K562 (cell line): ENCODE measurements at regions not wholly inside any gene's neighbourhood (a gene's known extent, or its start where the extent isn't known, plus 50 kb on each side); places are given as distances from the start of the nearest gene placed in this dataset.

Experiments used
- ATAC-seq: fragments of 200-7000 bp; cut with Tn5 transposase; 3 replicates; pipeline ENCODE4 v1.9.1; 2020; ENCODE audit warnings: moderate library complexity
- BruUV-seq: library from RNA; stranded (reverse); fragments of 400-500 nt; replicated peaks from 2 replicates; lab custom pipeline; 2021; lab: Mats Ljungman, UMichigan
- CTCF ChIA-PET: fragments of 300-600 bp; formaldehyde crosslinking; extraction: SDS; loops from one replicate; lab custom pipeline; 2021; ENCODE audit warnings: low intra/inter-chr PET ratio; lab: Yijun Ruan, JAX
- POLR2A ChIA-PET: fragments of 300-600, 350-650 bp; sonication (Branson Sonifier 250); formaldehyde crosslinking; extraction: SDS; loops from one replicate; lab custom pipeline; 2021; ENCODE audit warnings: antibody characterized with exemption, inconsistent platforms; lab: Yijun Ruan, JAX
- DNase-seq, 4 experiments: peaks; one replicate each; pipeline versions ENCODE4 v3.0.0 to v3.0.0-alpha.2; 2011 to 2018; ENCODE audit warnings: low spot score in 3 of 4, mixed read lengths in 3 of 4; ENCODE audit errors: extremely low read depth in 1 of 4
- FAIRE-seq: peaks from 2 replicates; lab custom pipeline; 2011; peaks lifted over from hg19 to GRCh38; lab: Jason Lieb, UNC
- H2AFZ ChIP-seq: 2 replicates; pipeline ENCODE4 v1.6.0; 2011; ENCODE audit warnings: low read depth, low read length, control low read depth, inconsistent platforms
- H3K27ac ChIP-seq: fragments of 200-600 bp; 3 replicates; pipeline ENCODE4 v1.8.0; 2011; ENCODE audit warnings: low read depth, mild to moderate bottlenecking, control low read depth, inconsistent platforms, low read length, moderate library complexity, mixed read lengths; ENCODE audit errors: extremely low read depth
- H3K27me3 ChIP-seq, 2 experiments: fragments of 300-600 bp in 1 of 2; 2 replicates in 1 of 2; 3 replicates in 1 of 2; pipeline versions ENCODE4 v1.6.0 to v1.8.0; 2011; ENCODE audit warnings: inconsistent platforms in 2 of 2, low read length in 2 of 2, mild to moderate bottlenecking in 1 of 2, mixed read lengths in 1 of 2, moderate library complexity in 1 of 2; ENCODE audit not compliant: control insufficient read depth in 2 of 2, insufficient read depth in 2 of 2
- H3K36me3 ChIP-seq: fragments of 300-600 bp; 3 replicates; pipeline ENCODE4 v1.8.0; 2011; ENCODE audit warnings: mild to moderate bottlenecking, low read length, inconsistent platforms; ENCODE audit not compliant: control insufficient read depth, insufficient read depth
- H3K4me1 ChIP-seq, 2 experiments: fragments of 200-600 bp in 1 of 2; replicated peaks in 1 of 2; 2 replicates in 1 of 2; 3 replicates in 1 of 2; pipeline versions ENCODE4 v1.5.1 to v1.8.0; 2011; ENCODE audit warnings: inconsistent platforms in 2 of 2, low read length in 2 of 2, mild to moderate bottlenecking in 1 of 2, mixed read lengths in 1 of 2, moderate library complexity in 1 of 2; ENCODE audit not compliant: control insufficient read depth in 2 of 2, insufficient read depth in 2 of 2
- H3K4me2 ChIP-seq: 2 replicates; pipeline ENCODE4 v1.6.1; 2011; ENCODE audit warnings: low read length, control low read depth, inconsistent platforms, mixed read lengths; ENCODE audit not compliant: insufficient read depth
- H3K4me3 ChIP-seq: fragments of 200-600 bp; sonication (generic), shearing (Covaris generic); 2 replicates; pipeline ENCODE4 v1.5.1; 2016; ENCODE audit warnings: control low read depth, inconsistent platforms
- H3K79me2 ChIP-seq: fragments of 200-600 bp; 3 replicates; pipeline ENCODE4 v1.8.0; 2011; ENCODE audit warnings: low read length, inconsistent platforms; ENCODE audit not compliant: control insufficient read depth, insufficient read depth
- H3K9ac ChIP-seq, 2 experiments: 2 replicates each; pipeline versions ENCODE4 v1.6.0 to v1.6.1; 2011; ENCODE audit warnings: low read depth in 2 of 2, low read length in 2 of 2, control low read depth in 1 of 2, inconsistent platforms in 1 of 2, mild to moderate bottlenecking in 1 of 2, mixed read lengths in 1 of 2; ENCODE audit not compliant: insufficient read depth in 1 of 2
- H3K9me1 ChIP-seq: one replicate; pipeline ENCODE4 v1.6.0; 2011; ENCODE audit warnings: inconsistent platforms, mild to moderate bottlenecking, low read length, moderate library complexity; ENCODE audit not compliant: control insufficient read depth, insufficient read depth
- H3K9me3 ChIP-seq: replicated peaks from 2 replicates; pipeline ENCODE4 v1.5.1; 2011; ENCODE audit warnings: low read depth, low read length, inconsistent platforms; ENCODE audit not compliant: control insufficient read depth, insufficient read depth
- H4K20me1 ChIP-seq: replicated peaks from 2 replicates; pipeline ENCODE4 v1.6.1; 2011; ENCODE audit warnings: low read length, inconsistent platforms, mixed read lengths; ENCODE audit not compliant: control insufficient read depth, insufficient read depth
- CHAMP1 ChIP-seq: fragments of 450-650 bp; IDR thresholded peaks from 2 replicates; pipeline ENCODE4 v1.6.1; 2016; ENCODE audit warnings: mild to moderate bottlenecking
- FOXP4 ChIP-seq: sonication (generic); formaldehyde crosslinking; IDR thresholded peaks from 2 replicates; pipeline ENCODE4 v1.8.0; 2022; ENCODE audit warnings: mild to moderate bottlenecking, missing genetic modification reagents, borderline replicate concordance
- JUN ChIP-seq, 2 experiments: sonication (generic) in 1 of 2; formaldehyde crosslinking in 1 of 2; IDR thresholded peaks; 2 replicates each; pipeline versions ENCODE4 v1.6.1 to v1.8.0; 2012 to 2022; ENCODE audit warnings: borderline replicate concordance in 2 of 2, mild to moderate bottlenecking in 2 of 2, improper control_type of control experiment in 1 of 2, low read depth in 1 of 2, low read length in 1 of 2, missing genetic modification reagents in 1 of 2
- KLF13 ChIP-seq: fragments of 450-650 bp; IDR thresholded peaks from 2 replicates; pipeline ENCODE4 v1.6.1; 2016; ENCODE audit warnings: missing genetic modification characterization, low read depth, mild to moderate bottlenecking, missing compliant biosample characterization, moderate library complexity, borderline replicate concordance
- NEUROD1 ChIP-seq: fragments of 150-350 bp; IDR thresholded peaks from 2 replicates; pipeline ENCODE4 v1.6.1; 2014; ENCODE audit warnings: borderline replicate concordance, low read length, low read depth; ENCODE audit not compliant: partially characterized antibody
- SETDB1 ChIP-seq: IDR thresholded peaks from one replicate; pipeline ENCODE4 v1.6.1; 2012; ENCODE audit warnings: low read length, control low read depth, inconsistent platforms
- SIN3A ChIP-seq, 2 experiments: fragments of 150-350 bp in 1 of 2; IDR thresholded peaks; 2 replicates each; pipeline ENCODE4 v1.6.1; 2011 to 2016; ENCODE audit warnings: borderline replicate concordance in 2 of 2, low read depth in 2 of 2, low read length in 2 of 2, mild to moderate bottlenecking in 2 of 2, moderate library complexity in 2 of 2; ENCODE audit not compliant: control insufficient read depth in 1 of 2
- TAF9B ChIP-seq: fragments of 450-650 bp; IDR thresholded peaks from 2 replicates; pipeline ENCODE4 v1.6.1; 2018; ENCODE audit warnings: mild to moderate bottlenecking; ENCODE audit not compliant: partially characterized antibody
- ZBTB26 ChIP-seq: fragments of 450-650 bp; formaldehyde crosslinking; IDR thresholded peaks from 2 replicates; pipeline ENCODE4 v1.4.0; 2022; ENCODE audit warnings: missing genetic modification characterization
- ZNF23 ChIP-seq: fragments of 250-450 bp; sonication (Bioruptor Pico); IDR thresholded peaks from 2 replicates; pipeline ENCODE4 v1.4.0; 2020; ENCODE audit warnings: mild to moderate bottlenecking
- ZNF324 ChIP-seq: fragments of 250-450 bp; sonication (Bioruptor Pico); IDR thresholded peaks from 2 replicates; pipeline ENCODE4 v1.4.0; 2020; ENCODE audit warnings: mild to moderate bottlenecking
- ZNF347 ChIP-seq: fragments of 450-650 bp; formaldehyde crosslinking; IDR thresholded peaks from 2 replicates; pipeline ENCODE4 v1.4.0; 2020; ENCODE audit warnings: low read depth, mild to moderate bottlenecking, moderate library complexity
- ZNF449 ChIP-seq: fragments of 250-450 bp; sonication (Bioruptor Pico); IDR thresholded peaks from 2 replicates; pipeline ENCODE4 v1.8.0; 2022; ENCODE audit warnings: moderate library complexity, mild to moderate bottlenecking, inconsistent platforms
- WGBS: fragments of 100-300 bp; shearing (Covaris generic); methylation state at CpG from one replicate; pipeline ENCODE4 v1.1.6; 2016; ENCODE audit warnings: low coverage, mixed read lengths; ENCODE audit not compliant: insufficient coverage; ENCODE audit errors: missing lambda C conversion rate; 5-methylcytosine and 5-hydroxymethylcytosine counted together
- in situ Hi-C: fragments of 300-500 bp; cut with MboI; formaldehyde crosslinking; loops from 4 replicates; pipeline ENCODE4 v1.15.0; 2018; ENCODE audit warnings: inconsistent platforms, mixed read lengths
- intact Hi-C: fragments of 100-400 bp; cut with micrococcal nuclease; formaldehyde crosslinking; loops from 2 replicates; pipeline ENCODE4 v1.14.2; 2022

GRCh38 chr6:90663873-90664272 is 77.0 kb upstream of the MAP3K7 start (continued):
- TF ChIP-seq ZNF449 (CRISPR knock-in tag), result no peak
- TF ChIP-seq CHAMP1, result no peak

GRCh38 chr6:90663106-90663505 is 76.2 kb upstream of the MAP3K7 start:
- Histone ChIP-seq H3K9ac (no peak overlapping the region), H3K9me1 (no peaks in the 10 kb centered on the region), H2AFZ (no peak overlapping the region), H3K4me2 (no peak overlapping the region), H3K4me1 (no peaks in the 10 kb centered on the region), H3K4me3 (no peak overlapping the region), H3K27ac (no peak overlapping the region), H3K9me3 (no peaks in the 10 kb centered on the region), H3K36me3 (no peaks in the 10 kb centered on the region), H4K20me1 (no peaks in the 10 kb centered on the region), H3K79me2 (no peaks in the 10 kb centered on the region), H3K27me3 (no peaks in the 10 kb centered on the region)
- POLR2A ChIA-PET, result interaction anchor here (0.6 to 1.3 kb wide), 3 partner anchors 19 to 31 kb away, joined by 3 to 4 read pairs (median 3); no protein-coding TSS in a partner anchor
- in situ Hi-C loops (no loop called here), intact Hi-C loops (no loop called here)
- CTCF ChIA-PET, result no interaction called here
- ATAC-seq, result no peak
- DNase-seq, result no peak
- no peak for FAIRE-seq
- BruUV-seq, result no TSS peak
- WGBS, result 0% methylated on average over 2 of the region's 2 CpGs
- TF ChIP-seq FOXP4 (CRISPR knock-in tag) (no peak), SIN3A (IDR thresholded peaks at IDR 0.05; ENCODE audit: borderline replicate concordance in 2 of 2, control insufficient read depth in 1 of 2, low read depth in 2 of 2, low read length in 2 of 2) (no peak), JUN (IDR thresholded peaks at IDR 0.05; ENCODE audit: borderline replicate concordance, low read depth, low read length) (no peak), JUN (CRISPR knock-in tag; IDR thresholded peaks at IDR 0.05; ENCODE audit: borderline replicate concordance) (no peak), ZNF347 (CRISPR knock-in tag) (no peak), SETDB1 (no peak), ZBTB26 (CRISPR knock-in tag) (no peak), ZNF23 (CRISPR knock-in tag) (no peak), KLF13 (tag) (no peak), ZNF324 (CRISPR knock-in tag) (no peak), TAF9B (no peak), NEUROD1 (no peak)
